ENCODE measurements at regions not wholly inside any gene's neighbourhood (a gene's known extent, or its start where the extent isn't known, plus 50 kb on each side); places are given as distances from the start of the nearest gene placed in this dataset.

GRCh38 chr13:29935309-29935981 is 85.0 kb upstream of the UBL3 start:
- H3K27me3 ChIP-seq, result no peaks in the 10 kb centered on the region
- H3K36me3 ChIP-seq (ENCODE audit: low read depth, missing control alignments), result no peaks in the 10 kb centered on the region
- no peak for TF ChIP-seq CTCF (IDR thresholded peaks at IDR 0.05)
- TF ChIP-seq POLR2A (IDR thresholded peaks at IDR 0.05), result no peak
- 52 to 86% methylated on average over 6 of the region's 6 CpGs for WGBS, 2 donors
- H3K4me3 ChIP-seq, result no peak overlapping the region
- H3K9me3 ChIP-seq, result no peaks in the 10 kb centered on the region
- no peak overlapping the region for H3K27ac ChIP-seq
- no peak for DNase-seq
- intact Hi-C loops (cut with DNase I; ENCODE audit: low total_unique reads), result no loop called here
- H3K4me1 ChIP-seq, result no peaks in the 10 kb centered on the region

- intact Hi-C loops (cut with DNase I; ENCODE audit: low total_unique reads), result no loop called here
- Histone ChIP-seq H3K36me3 (ENCODE audit: low read depth, missing control alignments) (no peaks in the 10 kb centered on the region), H3K27me3 (no peaks in the 10 kb centered on the region), H3K27ac (no peak overlapping the region), H3K4me1 (no peaks in the 10 kb centered on the region), H3K4me3 (no peak overlapping the region), H3K9me3 (no peaks in the 10 kb centered on the region)
- no peak for DNase-seq
- WGBS, 2 donors, result 61 to 78% methylated on average over 7 of the region's 7 CpGs
- TF ChIP-seq POLR2A (IDR thresholded peaks at IDR 0.05) (no peak), CTCF (IDR thresholded peaks at IDR 0.05) (no peak)
Observed at GRCh38 chr13:29934531-29935308, 84.3 kb upstream of the UBL3 start.

GRCh38 chr13:29933401-29933800 is 83.0 kb upstream of the UBL3 start:
- WGBS, 2 donors, result 95 to 96% methylated on average over 6 of the region's 6 CpGs
- Histone ChIP-seq H3K9me3 (no peaks in the 10 kb centered on the region), H3K36me3 (ENCODE audit: low read depth, missing control alignments) (no peaks in the 10 kb centered on the region), H3K4me3 (no peak overlapping the region), H3K27me3 (no peaks in the 10 kb centered on the region), H3K27ac (no peak overlapping the region), H3K4me1 (no peaks in the 10 kb centered on the region)
- DNase-seq, result no peak
- TF ChIP-seq CTCF (IDR thresholded peaks at IDR 0.05) (no peak), POLR2A (IDR thresholded peaks at IDR 0.05) (no peak)
- intact Hi-C loops (cut with DNase I; ENCODE audit: low total_unique reads), result no loop called here

GRCh38 chr13:29931696-29932095 is 81.3 kb upstream of the UBL3 start:
- TF ChIP-seq POLR2A (IDR thresholded peaks at IDR 0.05) (no peak), CTCF (IDR thresholded peaks at IDR 0.05) (no peak)
- H3K36me3 ChIP-seq (ENCODE audit: low read depth, missing control alignments), result no peaks in the 10 kb centered on the region
- intact Hi-C loops (cut with DNase I; ENCODE audit: low total_unique reads), result no loop called here
- no peak for DNase-seq
- no peaks in the 10 kb centered on the region for H3K4me1 ChIP-seq
- H3K9me3 ChIP-seq, result no peaks in the 10 kb centered on the region
- H3K27me3 ChIP-seq, result no peaks in the 10 kb centered on the region
- no peak overlapping the region for H3K27ac ChIP-seq
- no peak overlapping the region for H3K4me3 ChIP-seq
